Keratinocyte (primary cell): ENCODE measurements at regions not wholly inside any gene's neighbourhood (a gene's known extent, or its start where the extent isn't known, plus 50 kb on each side); places are given as distances from the start of the nearest gene placed in this dataset.

Source experiments
- CTCF ChIP-seq, 3 experiments: IDR thresholded peaks in 1 of 3; conservative IDR thresholded peaks in 1 of 3; optimal IDR thresholded peaks in 1 of 3; 2 replicates in 2 of 3; 3 replicates in 1 of 3; pipeline versions ENCODE3 to v1.5.1; 2011; ENCODE audit warnings: low read length in 3 of 3, mild to moderate bottlenecking in 3 of 3, moderate library complexity in 2 of 3, control low read depth in 1 of 3, inconsistent platforms in 1 of 3; ENCODE audit not compliant: insufficient read depth in 2 of 3; ENCODE audit errors: extremely low read depth in 1 of 3
- EZH2 ChIP-seq: IDR thresholded peaks from one replicate; pipeline ENCODE4 v1.6.1; 2012; ENCODE audit warnings: inconsistent platforms, mild to moderate bottlenecking, low read length, moderate library complexity

GRCh38 chr22:49586244-49586748 is 241.4 kb downstream of the BRD1 start:
- TF ChIP-seq CTCF (optimal IDR thresholded peaks at IDR 0.05 in 1 of 3, IDR thresholded peaks at IDR 0.05 in 1 of 3, conservative IDR thresholded peaks at IDR 0.05 in 1 of 3; ENCODE audit: extremely low read depth in 1 of 3, insufficient read depth in 2 of 3, low read length in 3 of 3) (no peak), EZH2 (no peak)
